Common myeloid progenitor, CD34-positive (primary cell): ENCODE measurements at regions not wholly inside any gene's neighbourhood (a gene's known extent, or its start where the extent isn't known, plus 50 kb on each side); places are given as distances from the start of the nearest gene placed in this dataset.

Source experiments
- CTCF ChIA-PET: fragments of 350-600 bp; sonication (Branson Sonifier 250); formaldehyde crosslinking; loops from one replicate; lab custom pipeline; 2021; ENCODE audit warnings: antibody characterized with exemption; lab: Charles Lee
- POLR2A ChIA-PET: fragments of 350-600 bp; sonication (Branson Sonifier 250); formaldehyde crosslinking; loops from one replicate; lab custom pipeline; 2021; ENCODE audit warnings: antibody characterized with exemption; lab: Charles Lee
- DNase-seq, 3 donors: peaks; one replicate each; pipeline versions ENCODE4 v3.0.0 to v3.0.0-alpha.2; 2013
- H3K27ac ChIP-seq, 2 experiments: 1 replicate in 1 of 2; 2 replicates in 1 of 2; pipeline ENCODE4 v1.7.0; 2013; ENCODE audit warnings: inconsistent platforms in 2 of 2, low read length in 2 of 2, mild to moderate bottlenecking in 2 of 2, low read depth in 1 of 2, moderate library complexity in 1 of 2; ENCODE audit not compliant: severe bottlenecking in 2 of 2, insufficient read depth in 1 of 2, poor library complexity in 1 of 2
- H3K27me3 ChIP-seq, 5 experiments: replicated peaks in 2 of 5; 1 replicate in 3 of 5; 2 replicates in 2 of 5; pipeline versions ENCODE4 v1.6.1 to v1.7.0; 2013; ENCODE audit warnings: low read length in 4 of 5, mild to moderate bottlenecking in 2 of 5, moderate library complexity in 2 of 5, inconsistent platforms in 1 of 5; ENCODE audit not compliant: insufficient read depth in 5 of 5, control insufficient read depth in 4 of 5
- H3K36me3 ChIP-seq, 4 experiments: 1 replicate in 2 of 4; 2 replicates in 2 of 4; pipeline versions ENCODE4 v1.6.1 to v1.7.0; 2013; ENCODE audit warnings: low read length in 3 of 4, control low read depth in 1 of 4, mild to moderate bottlenecking in 1 of 4; ENCODE audit not compliant: control insufficient read depth in 4 of 4, insufficient read depth in 4 of 4
- H3K4me1 ChIP-seq, 4 experiments: 1 replicate in 3 of 4; 2 replicates in 1 of 4; pipeline versions ENCODE4 v1.6.1 to v1.7.1; 2013; ENCODE audit warnings: low read length in 3 of 4, mild to moderate bottlenecking in 3 of 4, control low read depth in 1 of 4, inconsistent platforms in 1 of 4, moderate library complexity in 1 of 4; ENCODE audit not compliant: control insufficient read depth in 4 of 4, insufficient read depth in 4 of 4; ENCODE audit errors: control extremely low read depth in 1 of 4
- H3K4me3 ChIP-seq, 7 experiments: 1 replicate in 4 of 7; 2 replicates in 3 of 7; pipeline versions ENCODE4 v1.5.1 to v1.7.0; 2013; ENCODE audit warnings: mild to moderate bottlenecking in 7 of 7, low read length in 6 of 7, moderate library complexity in 6 of 7, inconsistent platforms in 2 of 7, low read depth in 2 of 7, control low read depth in 1 of 7; ENCODE audit not compliant: insufficient read depth in 4 of 7, control insufficient read depth in 1 of 7; ENCODE audit errors: extremely low read depth in 1 of 7
- H3K9me3 ChIP-seq, 5 experiments: 1 replicate in 4 of 5; 2 replicates in 1 of 5; pipeline versions ENCODE4 v1.6.1 to v1.7.1; 2013; ENCODE audit warnings: low read length in 4 of 5, mild to moderate bottlenecking in 2 of 5, inconsistent platforms in 1 of 5, low read depth in 1 of 5, moderate library complexity in 1 of 5; ENCODE audit not compliant: control insufficient read depth in 4 of 5, insufficient read depth in 2 of 5; ENCODE audit errors: control extremely low read depth in 1 of 5
- WGBS: methylation state at CpG from one replicate; pipeline ENCODE4 v1.1.5; 2013; ENCODE audit not compliant: insufficient coverage; 5-methylcytosine and 5-hydroxymethylcytosine counted together

DNA sequence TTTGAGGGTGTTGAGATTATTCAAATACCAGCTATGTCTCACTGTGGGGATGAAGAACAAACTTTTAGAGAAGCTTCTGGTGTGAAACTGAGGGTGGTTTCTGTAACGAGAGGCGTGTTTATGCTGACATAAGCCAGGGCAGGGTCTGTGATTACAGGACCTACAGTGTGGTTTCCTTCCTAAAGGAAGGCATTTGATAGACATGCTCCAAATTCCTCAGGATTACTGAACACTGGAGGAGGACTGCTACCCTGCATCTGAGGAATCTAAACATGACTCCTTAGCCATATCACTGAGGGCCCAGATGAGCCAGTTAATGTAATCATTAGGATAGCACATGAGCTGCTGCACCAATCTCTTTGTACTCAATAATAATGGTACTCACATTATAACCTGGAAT, 328.4 kb upstream of the UMPS start:
- Histone ChIP-seq H3K36me3 (no peaks in the 10 kb centered on the region), H3K4me1 (no peaks in the 10 kb centered on the region), H3K27me3 (peaks cover 0 to 4% (median 0%) of the 10 kb centered on the region in 5 experiments), H3K9me3 (no peaks in the 10 kb centered on the region), H3K27ac (no peak overlapping the region), H3K4me3 (no peak overlapping the region)
- 81% methylated on average over 2 of the region's 2 CpGs for WGBS
- ChIA-PET POLR2A (no interaction called here), CTCF (no interaction called here)
- no peak for DNase-seq

- WGBS, result 84% methylated on average over 2 of the region's 4 CpGs
- no peaks in the 10 kb centered on the region for H3K36me3 ChIP-seq
- ChIA-PET CTCF (no interaction called here), POLR2A (no interaction called here)
- no peak overlapping the region for H3K4me3 ChIP-seq
- no peak overlapping the region for H3K27ac ChIP-seq
- no peaks in the 10 kb centered on the region for H3K9me3 ChIP-seq
- H3K27me3 ChIP-seq, result peaks cover 0 to 4% (median 0%) of the 10 kb centered on the region in 5 experiments
- no peaks in the 10 kb centered on the region for H3K4me1 ChIP-seq
- DNase-seq, result peak; percentile 1 to 48 (median 5)
Measured at GRCh38 chr3:124402791-124403190, 327.5 kb upstream of the UMPS start.

GRCh38 chr3:124404621-124405020, 325.6 kb upstream of the UMPS start:
- H3K4me1 ChIP-seq, result no peaks in the 10 kb centered on the region
- ChIA-PET POLR2A (no interaction called here), CTCF (no interaction called here)
- peaks cover 0 to 4% (median under 1%) of the 10 kb centered on the region in 5 experiments for H3K27me3 ChIP-seq
- no peak overlapping the region for H3K27ac ChIP-seq
- WGBS, result 95% methylated on average over 4 of the region's 4 CpGs
- H3K9me3 ChIP-seq, result no peaks in the 10 kb centered on the region
- H3K36me3 ChIP-seq, result no peaks in the 10 kb centered on the region
- no peak for DNase-seq
- no peak overlapping the region for H3K4me3 ChIP-seq

- Histone ChIP-seq H3K9me3 (no peaks in the 10 kb centered on the region), H3K4me1 (no peaks in the 10 kb centered on the region), H3K27me3 (peaks cover 0 to 7% (median 0%) of the 10 kb centered on the region in 5 experiments), H3K27ac (no peak overlapping the region), H3K36me3 (no peaks in the 10 kb centered on the region), H3K4me3 (no peak overlapping the region)
- ChIA-PET CTCF (no interaction called here), POLR2A (no interaction called here)
- WGBS, result 100% methylated on average over 1 of the region's 1 CpG
- DNase-seq, result no peak
Measured at GRCh38 chr3:124407260-124407659, 323.0 kb upstream of the UMPS start.

GRCh38 chr3:124409650-124410275, 320.5 kb upstream of the UMPS start:
- no peak for DNase-seq
- no peaks in the 10 kb centered on the region for H3K4me1 ChIP-seq
- no peaks in the 10 kb centered on the region for H3K36me3 ChIP-seq
- ChIA-PET POLR2A (no interaction called here), CTCF (no interaction called here)
- H3K9me3 ChIP-seq, result no peaks in the 10 kb centered on the region
- WGBS, result 90% methylated on average over 3 of the region's 4 CpGs
- no peak overlapping the region for H3K4me3 ChIP-seq
- peaks cover 0 to 7% (median 0%) of the 10 kb centered on the region in 5 experiments for H3K27me3 ChIP-seq
- no peak overlapping the region for H3K27ac ChIP-seq

DNA sequence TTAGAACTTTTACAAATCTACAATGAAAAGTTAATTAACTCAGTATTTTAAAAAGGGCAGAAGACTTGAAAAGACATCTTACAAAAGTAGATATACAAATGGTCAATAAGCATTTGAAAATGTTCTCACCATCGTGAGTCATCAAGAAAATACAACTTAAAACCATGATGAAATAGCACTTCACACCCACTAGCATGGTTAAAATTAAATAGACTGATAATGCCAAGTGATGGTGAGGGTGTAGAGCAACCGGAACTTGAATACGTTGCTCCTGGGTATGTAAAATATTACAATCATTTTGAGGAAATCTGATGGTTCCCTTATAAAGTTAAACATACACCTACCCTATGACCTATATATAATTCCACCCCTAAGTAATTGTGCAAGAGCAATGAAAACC, 319.8 kb upstream of the UMPS start:
- Histone ChIP-seq H3K9me3 (no peaks in the 10 kb centered on the region), H3K4me1 (no peaks in the 10 kb centered on the region), H3K4me3 (no peak overlapping the region), H3K36me3 (no peaks in the 10 kb centered on the region), H3K27me3 (peaks cover 0 to 7% (median 0%) of the 10 kb centered on the region in 5 experiments), H3K27ac (no peak overlapping the region)
- ChIA-PET CTCF (no interaction called here), POLR2A (no interaction called here)
- DNase-seq, result no peak
- no CpG with 5 or more reads among the region's 3 CpGs for WGBS

- Histone ChIP-seq H3K27ac (no peak overlapping the region), H3K36me3 (no peaks in the 10 kb centered on the region), H3K9me3 (no peaks in the 10 kb centered on the region), H3K4me1 (no peaks in the 10 kb centered on the region), H3K4me3 (no peak overlapping the region), H3K27me3 (peaks cover 0 to 11% (median 0%) of the 10 kb centered on the region in 5 experiments)
- ChIA-PET CTCF (no interaction called here), POLR2A (no interaction called here)
- no peak for DNase-seq
Measured at GRCh38 chr3:124411728-124412127, 318.5 kb upstream of the UMPS start.
